Parathyroid adenoma (tissue), 2 donors: ENCODE measurements at regions not wholly inside any gene's neighbourhood (a gene's known extent, or its start where the extent isn't known, plus 50 kb on each side); places are given as distances from the start of the nearest gene placed in this dataset.

Source experiments
- H2AFZ ChIP-seq: fragments of 300-600 bp; sonication (generic); one replicate; pipeline ENCODE4 v1.7.0; 2017; ENCODE audit warnings: antibody characterized with exemption, mild to moderate bottlenecking
- H3K27ac ChIP-seq: fragments of 300-600 bp; sonication (generic); one replicate; pipeline ENCODE4 v1.7.0; 2017
- H3K27me3 ChIP-seq: fragments of 300-600 bp; sonication (generic); one replicate; pipeline ENCODE4 v1.7.0; 2017; ENCODE audit warnings: low read length; ENCODE audit not compliant: control insufficient read depth, insufficient read depth
- H3K36me3 ChIP-seq: fragments of 300-600 bp; sonication (generic); one replicate; pipeline ENCODE4 v1.7.0; 2017; ENCODE audit warnings: low read length; ENCODE audit not compliant: control insufficient read depth, insufficient read depth
- H3K4me1 ChIP-seq: fragments of 300-600 bp; sonication (generic); one replicate; pipeline ENCODE4 v1.7.0; 2017; ENCODE audit warnings: control low read depth
- H3K4me2 ChIP-seq: fragments of 300-600 bp; sonication (generic); one replicate; pipeline ENCODE4 v1.7.0; 2017; ENCODE audit warnings: low read length
- H3K4me3 ChIP-seq: fragments of 300-600 bp; sonication (generic); one replicate; pipeline ENCODE4 v1.7.0; 2017; ENCODE audit warnings: low read depth, low read length
- H3K79me2 ChIP-seq: fragments of 300-600 bp; sonication (generic); one replicate; pipeline ENCODE4 v1.7.0; 2017; ENCODE audit warnings: control low read depth
- H3K9ac ChIP-seq: fragments of 300-600 bp; sonication (generic); one replicate; pipeline ENCODE4 v1.7.0; 2017; ENCODE audit warnings: mild to moderate bottlenecking
- H3K9me3 ChIP-seq: fragments of 300-600 bp; sonication (generic); one replicate; pipeline ENCODE4 v1.7.0; 2017; ENCODE audit warnings: low read length; ENCODE audit not compliant: control insufficient read depth
- TF ChIP-seq, protein P1 (sequence below): fragments of 300-600 bp; sonication (generic); IDR thresholded peaks from one replicate; pipeline ENCODE4 v1.7.0; 2017; ENCODE audit warnings: antibody characterized with exemption, mild to moderate bottlenecking
- donor health status: primary hyperparathyroidism.

GRCh38 chr5:10912435-10912834 lies 151.4 kb upstream of the DAP start:
- Histone ChIP-seq H3K4me2 (no peak overlapping the region), H3K27me3 (no peaks in the 10 kb centered on the region), H2AFZ (no peak overlapping the region), H3K36me3 (no peaks in the 10 kb centered on the region), H3K79me2 (no peaks in the 10 kb centered on the region), H3K4me1 (no peaks in the 10 kb centered on the region), H3K9ac (no peak overlapping the region), H3K9me3 (no peaks in the 10 kb centered on the region), H3K4me3 (no peak overlapping the region), H3K27ac (no peak overlapping the region)
- TF ChIP-seq, protein P1, sequence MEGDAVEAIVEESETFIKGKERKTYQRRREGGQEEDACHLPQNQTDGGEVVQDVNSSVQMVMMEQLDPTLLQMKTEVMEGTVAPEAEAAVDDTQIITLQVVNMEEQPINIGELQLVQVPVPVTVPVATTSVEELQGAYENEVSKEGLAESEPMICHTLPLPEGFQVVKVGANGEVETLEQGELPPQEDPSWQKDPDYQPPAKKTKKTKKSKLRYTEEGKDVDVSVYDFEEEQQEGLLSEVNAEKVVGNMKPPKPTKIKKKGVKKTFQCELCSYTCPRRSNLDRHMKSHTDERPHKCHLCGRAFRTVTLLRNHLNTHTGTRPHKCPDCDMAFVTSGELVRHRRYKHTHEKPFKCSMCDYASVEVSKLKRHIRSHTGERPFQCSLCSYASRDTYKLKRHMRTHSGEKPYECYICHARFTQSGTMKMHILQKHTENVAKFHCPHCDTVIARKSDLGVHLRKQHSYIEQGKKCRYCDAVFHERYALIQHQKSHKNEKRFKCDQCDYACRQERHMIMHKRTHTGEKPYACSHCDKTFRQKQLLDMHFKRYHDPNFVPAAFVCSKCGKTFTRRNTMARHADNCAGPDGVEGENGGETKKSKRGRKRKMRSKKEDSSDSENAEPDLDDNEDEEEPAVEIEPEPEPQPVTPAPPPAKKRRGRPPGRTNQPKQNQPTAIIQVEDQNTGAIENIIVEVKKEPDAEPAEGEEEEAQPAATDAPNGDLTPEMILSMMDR: no peak

- Histone ChIP-seq H3K4me3 (no peak overlapping the region), H3K27me3 (no peaks in the 10 kb centered on the region), H3K9ac (no peak overlapping the region), H3K27ac (no peak overlapping the region), H3K36me3 (no peaks in the 10 kb centered on the region), H3K4me1 (no peaks in the 10 kb centered on the region), H3K79me2 (no peaks in the 10 kb centered on the region), H3K9me3 (no peaks in the 10 kb centered on the region), H2AFZ (no peak overlapping the region), H3K4me2 (no peak overlapping the region)
- TF ChIP-seq, protein P1: no peak
Observed at GRCh38 chr5:10910261-10910660, 149.2 kb upstream of the DAP start.

GRCh38 chr5:10904862-10905432 lies 143.9 kb upstream of the DAP start:
- Histone ChIP-seq H3K36me3 (no peaks in the 10 kb centered on the region), H3K27ac (no peak overlapping the region), H3K79me2 (no peaks in the 10 kb centered on the region), H3K27me3 (no peaks in the 10 kb centered on the region), H3K4me2 (no peak overlapping the region), H2AFZ (no peak overlapping the region), H3K9ac (no peak overlapping the region), H3K4me3 (no peak overlapping the region), H3K4me1 (no peaks in the 10 kb centered on the region), H3K9me3 (no peaks in the 10 kb centered on the region)
- TF ChIP-seq, protein P1: no peak

DNA sequence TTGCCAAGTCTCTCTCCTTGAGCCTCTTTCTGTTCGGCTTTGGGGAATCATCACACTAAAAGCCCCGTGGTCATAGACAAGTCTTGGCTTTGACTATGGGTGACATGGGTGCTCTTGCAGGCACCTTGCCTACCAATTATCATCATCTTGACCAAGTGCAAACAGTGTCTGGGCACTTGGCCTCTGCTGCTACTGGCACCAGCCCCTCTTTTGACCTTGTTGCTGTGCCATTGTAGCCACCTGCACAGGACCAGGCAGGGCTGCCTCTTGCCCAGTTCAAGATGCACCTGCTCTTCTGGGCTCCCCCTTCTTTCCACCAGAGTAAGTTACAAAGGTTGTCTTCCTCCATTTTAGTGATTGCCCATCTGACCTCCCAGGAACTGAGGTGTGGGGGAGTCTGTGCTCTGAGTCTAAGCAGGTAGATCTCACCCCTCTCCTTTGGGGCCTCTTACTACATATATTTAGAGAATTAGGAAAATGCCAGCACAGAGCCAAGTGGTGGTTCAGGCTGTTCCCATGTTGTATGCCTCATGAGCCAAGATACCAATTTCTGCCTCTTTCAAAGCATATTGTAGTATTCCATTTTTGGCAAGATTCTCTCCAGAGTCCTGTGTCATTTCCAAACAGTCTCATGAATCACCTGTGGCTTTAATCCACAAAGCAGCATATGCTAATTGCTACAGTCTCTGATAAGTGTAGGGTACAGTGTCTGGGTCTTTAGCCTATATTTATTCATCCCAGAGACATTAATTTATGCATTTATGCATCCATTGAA lies 142.9 kb upstream of the DAP start:
- TF ChIP-seq, protein P1: no peak
- Histone ChIP-seq H3K27me3 (no peaks in the 10 kb centered on the region), H2AFZ (no peak overlapping the region), H3K4me3 (no peak overlapping the region), H3K4me2 (no peak overlapping the region), H3K27ac (no peak overlapping the region), H3K9ac (no peak overlapping the region), H3K36me3 (no peaks in the 10 kb centered on the region), H3K79me2 (no peaks in the 10 kb centered on the region), H3K9me3 (no peaks in the 10 kb centered on the region), H3K4me1 (no peaks in the 10 kb centered on the region)

- no peak overlapping the region for H3K4me2 ChIP-seq
Observed at GRCh38 chr5:10902145-10902544, 141.1 kb upstream of the DAP start.

More at GRCh38 chr5:10902145-10902544, 141.1 kb upstream of the DAP start:
- Histone ChIP-seq H3K36me3 (no peaks in the 10 kb centered on the region), H3K4me3 (no peak overlapping the region), H3K9me3 (no peaks in the 10 kb centered on the region), H3K9ac (no peak overlapping the region), H3K27ac (no peak overlapping the region), H3K27me3 (no peaks in the 10 kb centered on the region), H3K79me2 (no peaks in the 10 kb centered on the region), H2AFZ (no peak overlapping the region), H3K4me1 (no peaks in the 10 kb centered on the region)
- TF ChIP-seq, protein P1: no peak
